GM12874 (cell line): ENCODE measurements at regions not wholly inside any gene's neighbourhood (a gene's known extent, or its start where the extent isn't known, plus 50 kb on each side); places are given as distances from the start of the nearest gene placed in this dataset.

Experiments used
- CTCF ChIP-seq: IDR thresholded peaks from 2 replicates; pipeline ENCODE4 v1.5.1; 2011; ENCODE audit warnings: low read depth, mild to moderate bottlenecking, control low read depth, low read length, moderate library complexity; ENCODE audit not compliant: insufficient read depth

DNA sequence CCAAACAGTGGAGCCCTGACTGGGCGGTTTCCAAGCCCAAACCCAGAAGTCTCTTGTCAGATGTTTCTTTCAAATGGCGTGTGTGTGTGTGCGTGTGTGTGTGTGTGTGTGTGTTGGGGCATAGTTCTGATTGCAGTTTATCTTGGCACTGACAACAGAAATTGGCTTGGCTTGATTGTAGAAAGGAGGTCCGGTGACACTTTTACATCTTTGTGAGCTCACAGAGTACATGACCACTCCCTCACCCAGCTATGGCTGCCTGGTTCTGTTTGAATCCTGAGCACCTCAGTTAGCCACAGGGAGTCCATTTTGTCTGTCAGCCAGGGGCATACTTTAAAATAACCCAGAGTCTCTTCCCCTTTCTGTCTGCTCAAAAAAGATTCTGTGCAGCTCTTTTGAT lies 276.3 kb downstream of the CD83 start:
- no peak for TF ChIP-seq CTCF

DNA sequence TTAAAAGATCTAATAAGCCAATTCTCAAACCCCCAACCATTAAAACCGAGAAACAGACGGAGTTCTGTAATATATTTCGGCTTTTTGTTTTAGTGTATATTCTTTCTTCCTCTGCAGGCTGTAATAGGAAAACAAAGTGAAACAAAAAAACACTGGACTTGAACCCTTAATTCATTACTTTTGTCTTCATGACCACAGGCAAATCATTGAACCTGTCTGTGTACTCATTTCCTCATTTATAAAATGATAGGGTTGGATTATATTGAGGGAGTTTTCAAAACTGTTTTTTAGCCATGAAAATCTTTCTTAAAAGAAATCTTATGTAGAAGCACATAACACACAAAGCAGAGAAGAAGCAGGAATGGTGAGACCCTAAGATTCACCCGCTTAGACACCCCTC lies 278.8 kb downstream of the CD83 start:
- no peak for TF ChIP-seq CTCF

- TF ChIP-seq CTCF = peak; percentile 68
Measured at GRCh38 chr6:14396826-14397517, 279.4 kb downstream of the CD83 start.

DNA sequence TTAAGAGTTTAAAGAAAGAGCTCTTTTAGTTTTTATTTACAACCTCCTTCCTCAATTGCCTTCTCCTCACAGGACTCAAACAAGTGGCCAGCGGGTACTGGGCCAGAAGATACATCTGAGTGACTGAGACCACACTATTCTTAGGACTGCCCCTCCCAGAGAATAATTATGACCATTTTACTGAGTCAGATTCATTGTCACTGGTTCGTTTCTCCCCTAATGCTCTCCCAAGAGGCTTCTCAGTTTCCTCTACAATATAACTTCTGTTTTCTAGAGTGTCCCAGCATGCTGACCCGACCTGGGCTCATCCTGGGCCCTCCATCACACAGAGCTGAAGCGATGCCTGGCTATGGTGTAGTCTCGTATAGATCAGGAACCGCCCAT lies 279.9 kb downstream of the CD83 start:
- TF ChIP-seq CTCF = no peak

DNA sequence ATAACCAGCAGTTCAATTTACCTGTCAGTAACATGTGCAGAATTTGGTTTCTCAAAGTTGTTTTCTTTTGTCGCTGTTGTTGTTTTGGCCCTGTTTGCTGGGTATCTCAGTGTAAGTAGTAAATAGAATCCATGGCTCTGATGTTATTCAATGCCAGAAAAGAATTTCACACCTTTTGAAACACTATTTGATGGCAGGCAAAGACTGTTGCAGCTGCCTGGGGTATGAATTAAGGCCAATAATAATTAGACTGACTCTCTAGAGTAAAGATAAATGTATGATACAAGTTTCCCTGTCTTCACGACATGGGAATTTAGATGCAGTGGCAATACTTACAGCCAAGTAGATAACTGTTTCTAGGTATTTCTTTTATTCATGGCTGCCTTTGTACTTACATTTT lies 281.4 kb downstream of the CD83 start:
- no peak for TF ChIP-seq CTCF

- no peak for TF ChIP-seq CTCF
Measured at GRCh38 chr6:14399635-14400034, 282.1 kb downstream of the CD83 start.

GRCh38 chr6:14401246-14401645 lies 283.7 kb downstream of the CD83 start:
- no peak for TF ChIP-seq CTCF
